ENCODE measurements at regions not wholly inside any gene's neighbourhood (a gene's known extent, or its start where the extent isn't known, plus 50 kb on each side); places are given as distances from the start of the nearest gene placed in this dataset.
"Not testable (repeated sequence)": the region's sequence is repeated elsewhere in the genome, so short reads cannot be mapped to it uniquely, and the experiment has no call there.

DNA sequence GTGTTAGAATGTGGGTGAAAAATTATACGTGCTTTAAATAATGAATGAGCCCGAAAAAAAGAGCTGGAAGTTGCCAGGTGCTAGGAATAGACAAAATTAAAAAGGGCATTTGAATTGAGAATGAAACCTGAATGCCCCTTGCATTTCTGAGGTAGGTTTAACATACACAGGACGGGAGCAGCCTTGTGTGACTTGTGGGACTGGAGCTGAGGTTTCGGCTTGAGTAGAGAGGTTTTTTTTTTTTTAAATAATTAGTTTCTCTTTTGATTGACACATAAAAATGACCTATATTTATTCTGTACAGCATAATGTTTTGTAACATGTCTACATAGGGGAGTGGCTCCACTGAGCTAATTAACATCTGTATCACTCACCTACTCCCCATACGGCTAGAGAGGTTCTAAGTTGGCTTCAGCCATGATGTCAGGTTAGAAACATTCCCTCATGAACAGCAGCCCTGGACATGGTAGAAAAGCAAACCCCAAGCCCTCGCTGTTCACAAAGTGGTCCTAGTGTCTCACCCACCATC, 424.0 kb downstream of the TMEM121 start:
- TF ChIP-seq, protein P1, sequence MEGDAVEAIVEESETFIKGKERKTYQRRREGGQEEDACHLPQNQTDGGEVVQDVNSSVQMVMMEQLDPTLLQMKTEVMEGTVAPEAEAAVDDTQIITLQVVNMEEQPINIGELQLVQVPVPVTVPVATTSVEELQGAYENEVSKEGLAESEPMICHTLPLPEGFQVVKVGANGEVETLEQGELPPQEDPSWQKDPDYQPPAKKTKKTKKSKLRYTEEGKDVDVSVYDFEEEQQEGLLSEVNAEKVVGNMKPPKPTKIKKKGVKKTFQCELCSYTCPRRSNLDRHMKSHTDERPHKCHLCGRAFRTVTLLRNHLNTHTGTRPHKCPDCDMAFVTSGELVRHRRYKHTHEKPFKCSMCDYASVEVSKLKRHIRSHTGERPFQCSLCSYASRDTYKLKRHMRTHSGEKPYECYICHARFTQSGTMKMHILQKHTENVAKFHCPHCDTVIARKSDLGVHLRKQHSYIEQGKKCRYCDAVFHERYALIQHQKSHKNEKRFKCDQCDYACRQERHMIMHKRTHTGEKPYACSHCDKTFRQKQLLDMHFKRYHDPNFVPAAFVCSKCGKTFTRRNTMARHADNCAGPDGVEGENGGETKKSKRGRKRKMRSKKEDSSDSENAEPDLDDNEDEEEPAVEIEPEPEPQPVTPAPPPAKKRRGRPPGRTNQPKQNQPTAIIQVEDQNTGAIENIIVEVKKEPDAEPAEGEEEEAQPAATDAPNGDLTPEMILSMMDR (IDR thresholded peaks at IDR 0.05): not testable (repeated sequence)
- TF ChIP-seq POLR2A (IDR thresholded peaks at IDR 0.05): not testable (repeated sequence)

All from testis (tissue), 2 donors.